Progenitor cell of endocrine pancreas (in vitro differentiated cells): ENCODE measurements at regions not wholly inside any gene's neighbourhood (a gene's known extent, or its start where the extent isn't known, plus 50 kb on each side); places are given as distances from the start of the nearest gene placed in this dataset.
"Not testable (repeated sequence)": the region's sequence is repeated elsewhere in the genome, so short reads cannot be mapped to it uniquely, and the experiment has no call there.

Experiments
- DNase-seq: peaks from one replicate; pipeline ENCODE4 v3.0.0; 2021; ENCODE audit warnings: low spot score; ENCODE audit not compliant: unreplicated experiment
- H3K27ac Mint-ChIP-seq: 2 replicates; pipeline ENCODE4 v1.8.0; 2021; ENCODE audit warnings: mild to moderate bottlenecking, moderate library complexity, mixed read lengths
- H3K27me3 Mint-ChIP-seq: 2 replicates; pipeline ENCODE4 v1.8.0; 2021; ENCODE audit warnings: mixed read lengths
- H3K36me3 Mint-ChIP-seq: 2 replicates; pipeline ENCODE4 v1.8.0; 2022; ENCODE audit warnings: mixed read lengths; ENCODE audit not compliant: insufficient read depth
- H3K4me1 Mint-ChIP-seq: 2 replicates; pipeline ENCODE4 v1.8.0; 2021; ENCODE audit warnings: low read depth, mixed read lengths
- H3K4me3 Mint-ChIP-seq: 2 replicates; pipeline ENCODE4 v1.8.0; 2021; ENCODE audit warnings: low read depth, mild to moderate bottlenecking, moderate library complexity, mixed read lengths
- H3K9me3 Mint-ChIP-seq: 2 replicates; pipeline ENCODE4 v1.8.0; 2021; ENCODE audit warnings: low read depth, mixed read lengths
- CTCF ChIP-seq: fragments of 200-600 bp; sonication (generic); IDR thresholded peaks from one replicate; pipeline ENCODE4 v1.5.0; 2021; ENCODE audit warnings: antibody characterized with exemption, mild to moderate bottlenecking; ENCODE audit not compliant: unreplicated experiment

GRCh38 chr20:7790189-7790588 is 150.1 kb downstream of the HAO1 start:
- Mint-ChIP-seq H3K4me1 (peaks cover 1% of the 10 kb centered on the region), H3K4me3 (no peak overlapping the region), H3K27ac (no peak overlapping the region), H3K9me3 (no peaks in the 10 kb centered on the region), H3K36me3 (no peaks in the 10 kb centered on the region), H3K27me3 (peaks cover 9% of the 10 kb centered on the region)
- TF ChIP-seq CTCF = no peak
- DNase-seq = no peak

GRCh38 chr20:7792150-7792869 is 147.9 kb downstream of the HAO1 start:
- no peaks in the 10 kb centered on the region for H3K9me3 Mint-ChIP-seq
- peaks cover 15% of the 10 kb centered on the region for H3K27me3 Mint-ChIP-seq
- no peak for DNase-seq
- H3K36me3 Mint-ChIP-seq = no peaks in the 10 kb centered on the region
- H3K27ac Mint-ChIP-seq = no peak overlapping the region
- TF ChIP-seq CTCF = no peak
- H3K4me3 Mint-ChIP-seq = no peak overlapping the region
- peaks cover 1% of the 10 kb centered on the region for H3K4me1 Mint-ChIP-seq

- Mint-ChIP-seq H3K4me3 (no peak overlapping the region), H3K27ac (no peak overlapping the region), H3K36me3 (no peaks in the 10 kb centered on the region), H3K9me3 (peaks cover 7% of the 10 kb centered on the region), H3K27me3 (peaks cover 7% of the 10 kb centered on the region), H3K4me1 (no peaks in the 10 kb centered on the region)
- no peak for TF ChIP-seq CTCF
- no peak for DNase-seq
Observed at GRCh38 chr20:7798176-7798575, 142.1 kb downstream of the HAO1 start.

GRCh38 chr20:7799862-7800261 is 140.4 kb downstream of the HAO1 start:
- DNase-seq = no peak
- Mint-ChIP-seq H3K27ac (no peak overlapping the region), H3K36me3 (no peaks in the 10 kb centered on the region), H3K4me1 (no peaks in the 10 kb centered on the region), H3K27me3 (peaks cover 7% of the 10 kb centered on the region), H3K9me3 (peaks cover 10% of the 10 kb centered on the region), H3K4me3 (no peak overlapping the region)
- TF ChIP-seq CTCF = no peak

- DNase-seq, H3K27ac Mint-ChIP-seq, H3K27me3 Mint-ChIP-seq, H3K4me1 Mint-ChIP-seq, H3K36me3 Mint-ChIP-seq: not testable (repeated sequence)
- peak overlapping the region; percentile 41 for H3K4me3 Mint-ChIP-seq
- H3K9me3 Mint-ChIP-seq = peaks cover 23% of the 10 kb centered on the region
Observed at GRCh38 chr20:7803411-7804151, 136.7 kb downstream of the HAO1 start.
